RKO (cell line): ENCODE measurements at regions not wholly inside any gene's neighbourhood (a gene's known extent, or its start where the extent isn't known, plus 50 kb on each side); places are given as distances from the start of the nearest gene placed in this dataset.
A peak's percentile ranks its signal among the peaks of the same experiment; 100 is the strongest.
"Not testable (repeated sequence)": the region's sequence is repeated elsewhere in the genome, so short reads cannot be mapped to it uniquely, and the experiment has no call there.

ENCODE experiments used
- DNase-seq: peaks from one replicate; pipeline ENCODE4 v3.0.0-alpha.2; 2016; ENCODE audit warnings: low spot score

- DNase-seq: no peak
Measured at GRCh38 chr13:66237411-66238062, 992.6 kb downstream of the PCDH9 start.

GRCh38 chr13:66234159-66234558 lies 996.0 kb downstream of the PCDH9 start:
- no peak for DNase-seq

- not testable (repeated sequence) for DNase-seq
Measured at GRCh38 chr13:66231958-66232357, 998.2 kb downstream of the PCDH9 start.

- no peak for DNase-seq
Measured at GRCh38 chr13:66225072-66225471, 1005.1 kb downstream of the PCDH9 start.

GRCh38 chr13:66224663-66225062 lies 1005.5 kb downstream of the PCDH9 start:
- DNase-seq: no peak

GRCh38 chr13:66222926-66223325 lies 1007.2 kb downstream of the PCDH9 start:
- DNase-seq: no peak

- no peak for DNase-seq
Measured at GRCh38 chr13:66222127-66222526, 1008.0 kb downstream of the PCDH9 start.

- DNase-seq: no peak
Measured at GRCh38 chr13:66219506-66219905, 1010.6 kb downstream of the PCDH9 start.

GRCh38 chr13:66218583-66218982 lies 1011.6 kb downstream of the PCDH9 start:
- no peak for DNase-seq

- DNase-seq: no peak
Measured at GRCh38 chr13:66216728-66217127, 1013.4 kb downstream of the PCDH9 start.

GRCh38 chr13:66214467-66214866 lies 1015.7 kb downstream of the PCDH9 start:
- no peak for DNase-seq

- no peak for DNase-seq
Measured at GRCh38 chr13:66212511-66212910, 1017.6 kb downstream of the PCDH9 start.

GRCh38 chr13:66210677-66211076 lies 1019.5 kb downstream of the PCDH9 start:
- peak; percentile 78 for DNase-seq

- DNase-seq: no peak
Measured at GRCh38 chr13:66208589-66208988, 1021.5 kb downstream of the PCDH9 start.

GRCh38 chr13:66207610-66208009 lies 1022.5 kb downstream of the PCDH9 start:
- DNase-seq: no peak

GRCh38 chr13:66205807-66206206 lies 1024.3 kb downstream of the PCDH9 start:
- DNase-seq: no peak

GRCh38 chr13:66200555-66200954 lies 1029.6 kb downstream of the PCDH9 start:
- no peak for DNase-seq

- no peak for DNase-seq
Measured at GRCh38 chr13:66195238-66195637, 1034.9 kb downstream of the PCDH9 start.

GRCh38 chr13:66189986-66190385 lies 1040.2 kb downstream of the PCDH9 start:
- DNase-seq: no peak

GRCh38 chr13:66180836-66181235 lies 1049.3 kb downstream of the PCDH9 start:
- no peak for DNase-seq

- DNase-seq: no peak
Measured at GRCh38 chr13:66171920-66172319, 1058.2 kb downstream of the PCDH9 start.

- DNase-seq: no peak
Measured at GRCh38 chr13:66162470-66162869, 1067.7 kb downstream of the PCDH9 start.

GRCh38 chr13:66159511-66159910 lies 1070.6 kb downstream of the PCDH9 start:
- DNase-seq: no peak

GRCh38 chr13:66154976-66155375 lies 1075.2 kb downstream of the PCDH9 start:
- no peak for DNase-seq

- no peak for DNase-seq
Measured at GRCh38 chr13:66154354-66154753, 1075.8 kb downstream of the PCDH9 start.
